GM19452 (cell line): ENCODE measurements at regions not wholly inside any gene's neighbourhood (a gene's known extent, or its start where the extent isn't known, plus 50 kb on each side); places are given as distances from the start of the nearest gene placed in this dataset.
"Not testable (repeated sequence)": the region's sequence is repeated elsewhere in the genome, so short reads cannot be mapped to it uniquely, and the experiment has no call there.

Experiments used
- ATAC-seq: cut with Tn5 transposase; IDR thresholded peaks from one replicate; pipeline ENCODE4 v1.9.1; 2021; ENCODE audit not compliant: unreplicated experiment

- no peak for ATAC-seq
Observed at GRCh38 chrX:45622042-45622423, 421.4 kb upstream of the DIPK2B start.

- ATAC-seq, result no peak
Observed at GRCh38 chrX:45621376-45622041, 420.8 kb upstream of the DIPK2B start.

- no peak for ATAC-seq
Observed at GRCh38 chrX:45619290-45619689, 418.6 kb upstream of the DIPK2B start.

DNA sequence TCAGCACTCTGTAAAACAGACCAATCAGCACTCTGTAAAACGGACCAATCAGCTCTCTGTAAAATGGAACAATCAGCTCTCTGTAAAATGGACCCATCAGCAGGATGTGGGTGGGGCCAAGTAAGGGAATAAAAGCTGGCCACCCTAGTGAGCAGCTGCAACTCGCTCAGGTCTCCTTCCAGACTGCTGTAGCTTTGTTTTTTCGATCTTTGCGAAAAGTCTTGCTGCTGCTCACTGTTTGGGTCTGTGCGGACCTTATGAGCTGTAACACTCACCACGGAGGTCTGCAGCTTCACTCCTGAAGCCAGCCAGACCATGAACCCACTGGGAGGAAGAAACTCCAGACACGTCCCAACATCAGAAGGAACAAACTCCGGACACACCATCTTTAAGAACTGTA, 414.9 kb upstream of the DIPK2B start:
- not testable (repeated sequence) for ATAC-seq

DNA sequence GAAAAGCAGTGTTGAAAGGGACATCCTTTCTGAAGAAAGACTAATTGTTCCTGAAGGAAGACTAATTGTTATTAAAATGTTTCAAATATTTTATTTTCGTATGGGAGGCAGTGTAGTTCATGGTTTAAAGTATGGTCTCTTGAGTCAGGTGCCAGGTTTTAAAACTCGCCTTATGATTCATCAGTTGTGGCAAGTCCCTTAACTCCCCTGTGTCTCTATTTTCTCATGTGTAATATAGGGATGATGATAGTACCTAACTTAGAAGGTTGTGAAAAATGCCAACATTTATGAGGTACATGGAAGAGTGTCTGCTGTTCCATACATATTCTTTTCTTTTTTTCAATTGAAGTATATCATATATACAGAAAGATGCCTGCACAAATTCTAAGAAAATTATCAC, 414.2 kb upstream of the DIPK2B start:
- no peak for ATAC-seq

DNA sequence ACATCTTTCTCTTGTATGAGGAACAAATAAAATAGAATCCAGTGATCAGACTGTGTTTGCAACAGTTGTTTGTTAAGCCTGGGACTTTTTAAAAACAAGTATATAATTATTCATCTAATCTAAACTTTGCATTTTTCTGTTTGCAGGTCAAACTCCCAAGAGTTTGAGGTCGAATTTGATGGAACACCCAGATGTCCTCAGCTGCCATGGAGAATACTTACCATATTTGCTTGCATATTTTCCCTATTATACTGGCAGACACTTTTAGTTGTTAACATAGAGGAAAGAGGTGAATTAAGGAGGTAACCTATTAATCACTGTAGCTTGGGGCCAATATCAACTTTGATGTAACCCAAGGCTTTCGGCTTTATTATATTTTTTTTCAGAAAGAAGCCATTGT, 401.5 kb upstream of the DIPK2B start:
- ATAC-seq, result no peak

DNA sequence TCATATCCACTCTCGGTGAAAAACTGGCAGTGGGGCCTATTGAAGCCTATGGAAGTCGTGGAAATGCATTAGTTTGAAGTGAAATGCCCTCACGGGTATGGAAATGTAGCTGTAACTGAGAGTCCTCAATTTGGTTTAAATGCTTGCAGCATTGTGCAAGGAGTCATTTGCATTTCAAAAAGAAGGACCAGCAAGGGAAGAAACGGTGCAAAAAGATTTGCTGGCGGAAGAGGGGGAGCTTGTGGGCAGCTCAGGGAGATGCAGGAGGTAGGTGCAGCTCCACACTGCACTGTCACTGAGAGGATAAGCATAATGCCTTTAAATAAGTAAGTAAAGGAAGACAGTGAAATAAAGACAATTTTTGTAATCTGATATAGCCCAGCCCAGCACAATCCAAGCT, 400.4 kb upstream of the DIPK2B start:
- no peak for ATAC-seq

DNA sequence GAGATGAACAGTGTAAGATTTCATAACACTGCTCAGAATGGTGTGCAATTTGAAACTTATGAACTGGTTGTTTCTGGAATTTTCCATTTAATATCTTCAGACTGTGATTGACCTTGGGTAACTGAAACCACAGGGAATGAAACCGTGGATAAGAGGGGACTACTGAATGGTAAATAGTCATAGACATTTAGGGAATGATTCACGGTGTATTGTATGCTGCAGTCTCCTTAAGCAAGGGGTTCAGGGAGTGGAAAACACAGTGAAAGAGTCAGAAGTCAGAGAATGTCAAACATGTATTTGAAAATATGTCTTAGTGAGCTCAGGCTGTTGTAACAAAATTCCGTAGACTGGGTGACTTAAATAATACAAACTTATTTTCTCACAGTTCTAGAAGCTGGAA, 398.2 kb upstream of the DIPK2B start:
- no peak for ATAC-seq

DNA sequence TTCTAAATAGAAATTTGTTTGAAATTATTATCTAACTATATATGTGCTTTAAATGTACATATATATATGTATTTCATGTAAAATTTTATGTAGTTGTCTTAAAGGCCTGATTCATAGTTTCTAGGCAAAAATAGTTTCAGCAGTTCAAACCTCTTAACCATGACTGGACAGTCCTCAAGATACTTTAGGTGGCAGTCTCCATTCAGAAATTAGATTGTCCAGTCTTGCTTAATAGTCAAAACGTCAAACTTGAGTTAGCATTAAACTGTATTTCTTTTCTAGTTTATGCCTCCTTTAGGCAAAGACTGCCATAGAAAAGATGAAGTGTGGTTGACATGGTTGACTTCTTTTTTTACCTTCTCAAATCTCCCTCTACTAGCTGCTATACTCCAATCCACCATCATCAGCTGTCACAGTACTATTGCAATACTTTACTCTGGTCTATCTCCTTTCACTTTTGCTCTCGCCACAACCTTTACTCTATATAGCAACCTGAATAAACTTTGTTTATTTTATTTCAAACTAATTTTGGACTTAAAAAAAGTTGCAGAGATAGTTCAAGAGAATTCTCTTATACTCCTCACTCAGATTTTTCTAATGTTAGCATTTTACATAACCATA, 395.6 kb upstream of the DIPK2B start:
- no peak for ATAC-seq

DNA sequence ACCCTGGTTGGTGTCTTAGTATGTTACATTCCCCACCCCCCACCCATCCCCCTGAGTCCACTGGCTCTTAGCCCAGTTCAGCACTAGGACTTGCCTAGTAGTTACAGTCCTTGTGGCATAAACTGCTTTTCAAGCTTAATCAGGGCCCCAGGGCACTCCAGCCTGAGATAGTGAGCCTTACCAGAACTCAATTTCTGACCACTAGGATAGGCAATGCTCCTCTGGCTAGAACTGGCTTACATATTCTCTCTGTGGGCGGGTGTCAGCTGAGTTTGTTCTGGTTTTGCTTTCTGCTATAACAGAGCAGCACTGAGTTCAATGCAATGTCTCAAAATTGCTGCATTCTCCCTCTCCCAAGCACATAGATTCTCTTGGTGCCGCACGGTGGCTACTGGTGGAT, 391.4 kb upstream of the DIPK2B start:
- ATAC-seq, result no peak

GRCh38 chrX:45591650-45592049, 391.0 kb upstream of the DIPK2B start:
- no peak for ATAC-seq

GRCh38 chrX:45584717-45585116, 384.0 kb upstream of the DIPK2B start:
- ATAC-seq, result no peak

GRCh38 chrX:45577361-45577760, 376.7 kb upstream of the DIPK2B start:
- ATAC-seq, result no peak

DNA sequence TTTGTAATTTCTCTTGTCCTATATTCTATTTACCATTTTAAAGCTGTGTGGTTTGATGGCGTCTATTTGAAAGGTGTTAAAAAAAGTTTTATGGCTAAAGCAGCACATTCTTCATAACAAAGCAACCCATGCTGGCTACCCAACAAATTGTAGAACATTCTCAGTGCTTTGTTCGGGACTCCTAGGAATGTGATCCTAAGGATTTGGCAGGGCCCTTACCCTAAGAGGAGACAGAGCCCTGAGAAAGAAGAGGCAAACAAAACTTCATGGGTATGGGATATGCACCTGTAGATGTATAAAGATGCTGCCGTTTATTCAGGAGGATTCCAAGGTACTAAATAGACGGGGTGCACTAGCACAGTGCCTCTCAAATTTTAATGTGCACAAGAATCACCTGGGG, 370.8 kb upstream of the DIPK2B start:
- no peak for ATAC-seq

- ATAC-seq, result no peak
Observed at GRCh38 chrX:45566456-45566855, 365.8 kb upstream of the DIPK2B start.

DNA sequence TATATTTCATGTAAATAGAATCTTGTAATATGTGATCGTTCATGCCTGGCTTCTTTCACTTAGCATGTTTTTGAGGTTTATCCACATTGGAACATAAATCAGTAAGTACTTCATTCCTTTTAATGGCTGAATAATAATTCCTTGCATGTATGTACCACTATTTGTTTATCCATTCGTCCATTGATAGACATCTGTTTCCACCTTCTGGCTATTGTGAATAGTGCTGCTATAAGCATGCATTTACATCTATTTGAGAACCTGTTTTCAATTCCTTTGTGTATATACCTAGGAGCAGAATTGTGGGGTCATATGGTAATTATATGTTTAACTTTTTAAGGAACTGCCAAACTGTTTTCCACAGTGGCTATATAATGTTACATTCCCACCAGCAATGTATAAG, 356.7 kb upstream of the DIPK2B start:
- ATAC-seq, result no peak

DNA sequence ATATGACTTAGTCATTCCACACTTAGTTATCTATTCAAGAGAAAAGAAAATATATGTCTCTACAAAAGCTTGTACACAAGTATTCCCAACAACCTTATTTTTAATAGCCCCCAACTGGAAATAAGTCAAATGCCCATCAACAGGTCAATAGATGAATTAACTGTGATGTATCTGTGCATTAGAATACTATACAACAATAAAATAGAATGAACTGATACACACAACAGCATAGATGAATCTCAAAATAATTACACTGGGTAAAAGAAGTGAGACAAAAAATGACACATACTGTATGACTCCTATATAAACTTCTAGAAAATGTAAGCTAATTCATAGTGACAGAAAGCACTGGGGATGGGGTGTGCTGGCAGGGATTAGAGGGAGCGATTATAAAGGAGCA, 354.1 kb upstream of the DIPK2B start:
- ATAC-seq, result no peak

- ATAC-seq, result no peak
Observed at GRCh38 chrX:45553417-45553816, 352.7 kb upstream of the DIPK2B start.

GRCh38 chrX:45546697-45547096, 346.0 kb upstream of the DIPK2B start:
- not testable (repeated sequence) for ATAC-seq

DNA sequence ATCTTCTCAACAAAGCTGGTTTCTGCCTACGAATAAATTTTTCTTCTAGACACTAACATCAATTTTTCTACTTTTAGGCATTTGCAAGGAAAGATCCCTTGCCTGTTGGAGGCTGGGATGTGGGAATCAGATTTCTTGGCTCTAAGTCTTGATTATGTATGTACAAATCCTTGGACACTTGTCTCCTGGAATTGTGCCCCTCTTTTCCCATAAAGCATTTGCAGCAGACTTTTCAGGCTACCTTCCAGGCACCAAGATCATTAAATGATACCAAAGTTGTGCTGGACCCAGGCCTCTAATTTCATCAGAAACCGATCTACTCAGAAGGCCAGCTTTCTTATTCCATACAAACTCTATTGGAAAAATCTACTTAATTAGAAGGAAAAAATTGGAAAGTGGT, 339.5 kb upstream of the DIPK2B start:
- no peak for ATAC-seq

DNA sequence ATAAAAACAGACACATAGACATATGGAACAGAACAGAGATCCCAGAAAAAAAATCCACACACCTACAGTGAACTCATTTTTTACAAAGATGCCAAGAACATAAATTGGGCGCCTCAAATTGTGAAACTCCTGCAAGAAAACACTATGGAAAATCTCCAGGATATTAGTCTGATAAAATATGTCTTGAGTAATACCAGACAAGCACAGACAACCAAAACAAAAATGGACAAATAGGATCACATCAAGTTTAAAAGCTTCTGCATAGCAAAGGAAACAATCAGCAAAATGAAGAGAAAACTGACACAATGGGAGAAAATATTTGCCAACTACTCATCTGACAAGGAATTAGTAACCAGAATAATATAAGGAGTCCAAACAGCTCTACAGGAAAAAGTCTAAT, 337.3 kb upstream of the DIPK2B start:
- no peak for ATAC-seq

DNA sequence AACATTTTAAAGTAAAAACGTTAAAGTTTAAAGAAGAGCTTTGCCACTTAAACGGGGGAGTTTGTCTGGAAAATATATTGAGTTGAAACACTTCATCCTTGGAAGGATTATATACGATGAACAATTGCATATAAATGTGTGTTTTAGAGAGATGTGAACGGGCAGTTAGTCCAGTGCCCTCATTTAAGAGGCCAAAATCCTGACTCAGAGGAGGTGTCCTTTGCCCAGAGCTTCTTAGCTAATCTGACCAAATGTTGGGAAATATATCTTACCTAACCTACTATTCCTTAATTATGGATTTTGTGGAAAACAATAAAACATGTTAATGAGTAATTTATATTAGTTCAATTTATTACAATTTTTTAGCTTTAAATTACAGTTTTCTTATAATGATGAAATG, 327.2 kb upstream of the DIPK2B start:
- ATAC-seq, result no peak

DNA sequence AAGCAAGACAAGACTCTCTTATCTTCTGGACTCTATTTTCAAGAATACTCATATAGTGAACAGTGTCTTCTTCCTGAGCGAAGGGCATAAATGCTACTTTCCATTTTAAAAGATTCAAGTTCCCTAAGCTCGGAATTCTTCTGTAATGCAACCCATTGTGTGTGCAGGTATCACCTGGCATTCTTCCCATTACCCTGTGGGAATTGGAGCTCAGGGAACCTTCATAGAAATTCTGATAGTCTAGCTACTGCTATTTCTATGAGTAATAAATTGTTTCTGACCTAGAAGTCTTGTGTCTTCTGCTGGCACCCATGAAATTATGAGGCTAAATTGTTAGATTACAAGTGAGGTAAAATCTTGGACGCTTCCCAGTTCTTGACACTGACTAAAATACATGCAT, 324.1 kb upstream of the DIPK2B start:
- no peak for ATAC-seq
